HL-60 (cell line): ENCODE measurements at regions not wholly inside any gene's neighbourhood (a gene's known extent, or its start where the extent isn't known, plus 50 kb on each side); places are given as distances from the start of the nearest gene placed in this dataset.

Source experiments
- DNase-seq, 2 experiments: peaks; one replicate each; pipeline ENCODE4 v3.0.0-alpha.2; 2010 to 2020; ENCODE audit warnings: low read depth in 1 of 2, low spot score in 1 of 2
- H3K27ac ChIP-seq: fragments of 250-450 bp; sonication (Bioruptor Pico); replicated peaks from 2 replicates; pipeline ENCODE4 v1.5.1; 2020; ENCODE audit warnings: mild to moderate bottlenecking, moderate library complexity
- H3K27me3 ChIP-seq: fragments of 250-450 bp; sonication (Bioruptor Pico); 2 replicates; pipeline ENCODE4 v1.5.1; 2021; ENCODE audit warnings: mild to moderate bottlenecking, moderate library complexity; ENCODE audit not compliant: insufficient read depth, poor library complexity, severe bottlenecking
- H3K4me3 ChIP-seq: replicated peaks from 2 replicates; pipeline ENCODE4 v1.5.1; 2011; ENCODE audit warnings: mild to moderate bottlenecking, control low read depth, low read length; ENCODE audit not compliant: insufficient read depth
- GABPA ChIP-seq: IDR thresholded peaks from 2 replicates; pipeline ENCODE4 v1.6.1; 2012; ENCODE audit warnings: low read depth
- POLR2AphosphoS5 ChIP-seq: IDR thresholded peaks from 2 replicates; pipeline ENCODE4 v1.6.1; 2012; ENCODE audit warnings: low read depth
- SPI1 ChIP-seq: IDR thresholded peaks from 2 replicates; pipeline ENCODE4 v1.6.1; 2012; ENCODE audit warnings: low read depth, mild to moderate bottlenecking, borderline replicate concordance
- TF ChIP-seq, protein P1 (sequence below): IDR thresholded peaks from one replicate; pipeline ENCODE4 v1.5.1; 2011; ENCODE audit warnings: low read length, control low read depth, inconsistent platforms; ENCODE audit not compliant: insufficient read depth
- TF ChIP-seq, protein P2 (sequence below): IDR thresholded peaks from 2 replicates; pipeline ENCODE4 v1.6.1; 2012; ENCODE audit warnings: low read depth; ENCODE audit not compliant: insufficient replicate concordance

DNA sequence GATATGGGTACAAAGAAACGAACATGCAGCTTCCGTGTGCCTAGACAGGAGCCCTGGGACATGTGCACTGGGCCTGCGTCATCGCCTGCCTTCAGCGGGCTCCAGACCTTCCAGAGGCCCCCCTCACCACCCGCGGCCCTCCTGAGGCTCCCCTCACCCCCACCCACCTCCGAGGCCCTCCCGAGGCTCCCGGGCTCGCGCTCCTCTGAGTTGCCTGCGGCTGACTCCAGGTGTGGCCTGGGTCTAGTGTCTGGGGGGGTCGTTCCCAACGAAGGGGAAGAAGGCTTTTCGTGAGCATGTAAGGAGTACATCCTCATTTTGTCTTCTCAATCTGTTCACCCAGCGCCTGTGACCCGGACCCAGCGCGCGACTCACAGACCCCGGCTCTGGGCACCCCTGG is 177.3 kb upstream of the ZNF32 start:
- DNase-seq: no peak
- H3K27me3 ChIP-seq: no peaks in the 10 kb centered on the region
- H3K27ac ChIP-seq: no peak overlapping the region
- no peak overlapping the region for H3K4me3 ChIP-seq
- TF ChIP-seq, protein P1, sequence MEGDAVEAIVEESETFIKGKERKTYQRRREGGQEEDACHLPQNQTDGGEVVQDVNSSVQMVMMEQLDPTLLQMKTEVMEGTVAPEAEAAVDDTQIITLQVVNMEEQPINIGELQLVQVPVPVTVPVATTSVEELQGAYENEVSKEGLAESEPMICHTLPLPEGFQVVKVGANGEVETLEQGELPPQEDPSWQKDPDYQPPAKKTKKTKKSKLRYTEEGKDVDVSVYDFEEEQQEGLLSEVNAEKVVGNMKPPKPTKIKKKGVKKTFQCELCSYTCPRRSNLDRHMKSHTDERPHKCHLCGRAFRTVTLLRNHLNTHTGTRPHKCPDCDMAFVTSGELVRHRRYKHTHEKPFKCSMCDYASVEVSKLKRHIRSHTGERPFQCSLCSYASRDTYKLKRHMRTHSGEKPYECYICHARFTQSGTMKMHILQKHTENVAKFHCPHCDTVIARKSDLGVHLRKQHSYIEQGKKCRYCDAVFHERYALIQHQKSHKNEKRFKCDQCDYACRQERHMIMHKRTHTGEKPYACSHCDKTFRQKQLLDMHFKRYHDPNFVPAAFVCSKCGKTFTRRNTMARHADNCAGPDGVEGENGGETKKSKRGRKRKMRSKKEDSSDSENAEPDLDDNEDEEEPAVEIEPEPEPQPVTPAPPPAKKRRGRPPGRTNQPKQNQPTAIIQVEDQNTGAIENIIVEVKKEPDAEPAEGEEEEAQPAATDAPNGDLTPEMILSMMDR: no peak
- no peak for TF ChIP-seq GABPA

DNA sequence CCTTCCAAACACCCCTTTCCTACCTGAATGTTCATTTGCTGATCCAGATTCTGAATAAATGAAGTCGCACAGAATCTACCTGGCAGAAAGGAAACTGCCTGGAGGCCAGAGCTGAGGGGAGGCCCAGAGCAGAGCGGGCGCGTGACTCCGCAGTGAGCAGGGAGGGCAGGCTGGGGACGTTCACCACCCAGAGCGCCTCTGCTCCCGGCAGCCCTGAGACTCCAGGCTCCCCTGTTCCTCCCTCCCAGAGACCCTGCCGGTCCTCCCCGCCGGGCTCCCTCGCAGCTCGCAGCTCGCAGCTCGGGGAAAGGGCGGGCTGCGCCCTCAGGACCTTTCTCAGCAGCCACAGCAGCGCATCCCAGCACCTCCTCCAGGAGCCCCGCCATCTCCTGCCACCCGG is 176.7 kb upstream of the ZNF32 start:
- TF ChIP-seq GABPA: no peak
- TF ChIP-seq POLR2AphosphoS5: no peak
- Histone ChIP-seq H3K27ac (no peak overlapping the region), H3K27me3 (no peaks in the 10 kb centered on the region), H3K4me3 (no peak overlapping the region)
- no peak for DNase-seq

DNA sequence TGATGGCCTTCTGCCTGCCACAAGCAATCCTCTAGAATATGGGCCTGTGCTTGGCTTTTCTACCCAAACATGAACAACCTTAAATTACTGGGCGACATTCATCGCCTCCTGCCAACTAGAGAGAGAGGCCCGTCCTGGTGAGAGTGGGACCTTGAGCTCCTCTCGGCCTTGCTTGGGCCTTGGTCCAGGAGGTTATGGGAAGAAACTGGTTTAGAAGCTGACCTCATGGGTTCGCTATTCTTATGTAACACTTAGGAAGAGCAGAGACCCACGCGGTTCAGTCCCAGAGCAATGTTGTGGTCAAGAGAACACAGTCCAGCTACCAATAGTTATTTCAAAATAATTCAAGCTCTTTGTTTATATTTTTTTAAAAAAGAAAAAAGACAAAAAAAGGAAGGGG is 176.3 kb upstream of the ZNF32 start:
- H3K27me3 ChIP-seq: no peaks in the 10 kb centered on the region
- DNase-seq: no peak
- H3K4me3 ChIP-seq: no peak overlapping the region
- no peak overlapping the region for H3K27ac ChIP-seq
- TF ChIP-seq, protein P1: no peak
- TF ChIP-seq SPI1 (no peak), GABPA (no peak), POLR2AphosphoS5 (no peak)
- TF ChIP-seq, protein P2, sequence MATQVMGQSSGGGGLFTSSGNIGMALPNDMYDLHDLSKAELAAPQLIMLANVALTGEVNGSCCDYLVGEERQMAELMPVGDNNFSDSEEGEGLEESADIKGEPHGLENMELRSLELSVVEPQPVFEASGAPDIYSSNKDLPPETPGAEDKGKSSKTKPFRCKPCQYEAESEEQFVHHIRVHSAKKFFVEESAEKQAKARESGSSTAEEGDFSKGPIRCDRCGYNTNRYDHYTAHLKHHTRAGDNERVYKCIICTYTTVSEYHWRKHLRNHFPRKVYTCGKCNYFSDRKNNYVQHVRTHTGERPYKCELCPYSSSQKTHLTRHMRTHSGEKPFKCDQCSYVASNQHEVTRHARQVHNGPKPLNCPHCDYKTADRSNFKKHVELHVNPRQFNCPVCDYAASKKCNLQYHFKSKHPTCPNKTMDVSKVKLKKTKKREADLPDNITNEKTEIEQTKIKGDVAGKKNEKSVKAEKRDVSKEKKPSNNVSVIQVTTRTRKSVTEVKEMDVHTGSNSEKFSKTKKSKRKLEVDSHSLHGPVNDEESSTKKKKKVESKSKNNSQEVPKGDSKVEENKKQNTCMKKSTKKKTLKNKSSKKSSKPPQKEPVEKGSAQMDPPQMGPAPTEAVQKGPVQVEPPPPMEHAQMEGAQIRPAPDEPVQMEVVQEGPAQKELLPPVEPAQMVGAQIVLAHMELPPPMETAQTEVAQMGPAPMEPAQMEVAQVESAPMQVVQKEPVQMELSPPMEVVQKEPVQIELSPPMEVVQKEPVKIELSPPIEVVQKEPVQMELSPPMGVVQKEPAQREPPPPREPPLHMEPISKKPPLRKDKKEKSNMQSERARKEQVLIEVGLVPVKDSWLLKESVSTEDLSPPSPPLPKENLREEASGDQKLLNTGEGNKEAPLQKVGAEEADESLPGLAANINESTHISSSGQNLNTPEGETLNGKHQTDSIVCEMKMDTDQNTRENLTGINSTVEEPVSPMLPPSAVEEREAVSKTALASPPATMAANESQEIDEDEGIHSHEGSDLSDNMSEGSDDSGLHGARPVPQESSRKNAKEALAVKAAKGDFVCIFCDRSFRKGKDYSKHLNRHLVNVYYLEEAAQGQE: no peak

DNA sequence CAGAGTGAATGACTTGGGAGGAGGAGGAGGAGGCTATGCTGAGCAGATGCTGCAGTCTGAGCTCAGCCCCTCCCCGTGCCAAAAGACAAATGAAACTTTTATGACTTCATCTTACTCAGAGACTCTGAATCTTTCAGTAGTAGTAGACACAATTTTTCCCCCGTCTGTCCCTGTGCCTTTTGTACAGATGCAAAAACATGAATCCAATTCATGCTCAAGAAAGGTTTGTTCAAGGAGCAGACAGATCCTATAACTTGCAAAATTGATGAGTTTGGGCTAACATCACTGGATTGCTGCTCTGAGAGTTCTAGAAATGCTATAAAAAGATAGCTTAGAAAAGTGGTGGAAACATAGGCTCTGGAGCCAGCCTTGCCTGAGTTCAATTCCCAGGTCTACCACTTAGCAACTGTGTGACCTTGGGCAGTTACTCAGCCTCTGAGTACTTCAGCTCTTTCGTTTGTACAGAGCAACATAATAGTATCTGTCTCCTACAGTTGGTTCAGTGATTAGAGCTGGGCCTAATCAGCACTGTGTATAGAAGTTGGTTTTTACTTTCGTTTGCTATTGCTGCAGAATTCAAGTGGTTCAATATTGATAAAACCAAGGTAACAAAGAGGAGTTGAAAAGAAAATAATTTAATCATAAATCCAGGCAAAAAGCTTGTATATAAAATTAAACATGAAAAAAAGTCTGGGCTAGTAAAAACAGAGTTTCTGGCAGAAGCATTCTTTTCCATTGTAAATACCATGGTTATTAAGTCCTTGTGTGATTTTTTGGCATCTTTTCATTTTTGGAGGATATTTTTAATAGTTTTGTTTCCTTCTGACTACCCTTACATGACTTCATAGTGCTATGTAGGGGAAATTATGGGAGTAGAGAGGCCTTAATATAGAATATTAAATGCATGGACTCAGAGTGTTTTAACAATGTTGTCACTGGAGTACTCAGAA is 174.2 kb upstream of the ZNF32 start:
- Histone ChIP-seq H3K4me3 (no peak overlapping the region), H3K27ac (no peak overlapping the region), H3K27me3 (no peaks in the 10 kb centered on the region)
- DNase-seq: no peak
- TF ChIP-seq POLR2AphosphoS5: no peak
- TF ChIP-seq SPI1: no peak
- TF ChIP-seq, protein P1: no peak
- TF ChIP-seq, protein P2: no peak
- TF ChIP-seq GABPA: no peak
